K562 (cell line): ENCODE measurements at regions not wholly inside any gene's neighbourhood (a gene's known extent, or its start where the extent isn't known, plus 50 kb on each side); places are given as distances from the start of the nearest gene placed in this dataset.

ENCODE experiments used
- GATAD2B ChIP-seq: fragments of 450-650 bp; IDR thresholded peaks from 2 replicates; pipeline ENCODE4 v1.6.1; 2017; ENCODE audit warnings: mild to moderate bottlenecking, borderline replicate concordance
- SETDB1 ChIP-seq: IDR thresholded peaks from one replicate; pipeline ENCODE4 v1.6.1; 2012; ENCODE audit warnings: low read length, control low read depth, inconsistent platforms
- SMAD1 ChIP-seq: fragments of 150-350 bp; IDR thresholded peaks from 2 replicates; pipeline ENCODE4 v1.6.1; 2014; ENCODE audit warnings: low read length, low read depth; ENCODE audit not compliant: partially characterized antibody

GRCh38 chr2:16325016-16325975 lies 340.3 kb downstream of the CYRIA start:
- no peak for TF ChIP-seq SETDB1
- no peak for TF ChIP-seq GATAD2B
- TF ChIP-seq SMAD1 = no peak
